Stimulated activated CD4-positive, alpha-beta T cell treated with anti-CD3 and anti-CD28 coated beads, Interleukin-2, amount 100 ng/mL, for 48 hours (primary cell): ENCODE measurements at regions not wholly inside any gene's neighbourhood (a gene's known extent, or its start where the extent isn't known, plus 50 kb on each side); places are given as distances from the start of the nearest gene placed in this dataset.

Experiments
- DNase-seq, 2 donors: peaks; one replicate each; pipeline ENCODE4 v3.0.0-alpha.2; 2020

- DNase-seq: no peak
These were observed 55.7 kb upstream of the PHACTR2 start for GRCh38 chr6:143621876-143622605.

GRCh38 chr6:143621159-143621873 lies 56.4 kb upstream of the PHACTR2 start:
- DNase-seq: no peak

- no peak for DNase-seq
These were observed 57.3 kb upstream of the PHACTR2 start for GRCh38 chr6:143620447-143620846.

GRCh38 chr6:143619824-143620401 lies 57.9 kb upstream of the PHACTR2 start:
- no peak for DNase-seq

- no peak for DNase-seq
These were observed 61.0 kb upstream of the PHACTR2 start for GRCh38 chr6:143616741-143617140.

- DNase-seq: no peak
These were observed 62.0 kb upstream of the PHACTR2 start for GRCh38 chr6:143615785-143616184.

- no peak for DNase-seq
These were observed 63.5 kb upstream of the PHACTR2 start for GRCh38 chr6:143614235-143614634.

- DNase-seq: no peak
These were observed 64.0 kb upstream of the PHACTR2 start for GRCh38 chr6:143613749-143614148.

- DNase-seq: no peak
These were observed 65.6 kb upstream of the PHACTR2 start for GRCh38 chr6:143612186-143612585.

- DNase-seq: no peak
These were observed 66.2 kb upstream of the PHACTR2 start for GRCh38 chr6:143611580-143611979.

GRCh38 chr6:143609972-143610371 lies 67.8 kb upstream of the PHACTR2 start:
- DNase-seq: no peak

GRCh38 chr6:143609501-143609900 lies 68.3 kb upstream of the PHACTR2 start:
- no peak for DNase-seq

- no peak for DNase-seq
These were observed 68.9 kb upstream of the PHACTR2 start for GRCh38 chr6:143608906-143609305.

- no peak for DNase-seq
These were observed 69.8 kb upstream of the PHACTR2 start for GRCh38 chr6:143607974-143608373.

GRCh38 chr6:143607168-143607567 lies 70.6 kb upstream of the PHACTR2 start:
- DNase-seq: no peak

- DNase-seq: no peak
These were observed 71.8 kb upstream of the PHACTR2 start for GRCh38 chr6:143605906-143606521.

- no peak for DNase-seq
These were observed 74.3 kb upstream of the PHACTR2 start for GRCh38 chr6:143603455-143603854.

GRCh38 chr6:143601504-143601903 lies 76.3 kb upstream of the PHACTR2 start:
- no peak for DNase-seq

GRCh38 chr6:143600821-143601220 lies 76.9 kb upstream of the PHACTR2 start:
- no peak for DNase-seq

GRCh38 chr6:143598466-143599080 lies 79.2 kb upstream of the PHACTR2 start:
- no peak for DNase-seq

- DNase-seq: no peak
These were observed 80.9 kb upstream of the PHACTR2 start for GRCh38 chr6:143596866-143597265.

GRCh38 chr6:143595251-143596036 lies 82.3 kb upstream of the PHACTR2 start:
- no peak for DNase-seq
